HCT116 (cell line): ENCODE measurements at regions not wholly inside any gene's neighbourhood (a gene's known extent, or its start where the extent isn't known, plus 50 kb on each side); places are given as distances from the start of the nearest gene placed in this dataset.

Source experiments
- CTCF ChIP-seq, 3 experiments: fragments of 200-600 bp in 1 of 3; sonication (generic) in 1 of 3; IDR thresholded peaks in 2 of 3; conservative IDR thresholded peaks in 1 of 3; 2 replicates each; pipeline ENCODE4 v1.5.1; 2012 to 2017; ENCODE audit warnings: low read depth in 2 of 3, low read length in 2 of 3, antibody characterized with exemption in 1 of 3, borderline replicate concordance in 1 of 3, control low read depth in 1 of 3, mild to moderate bottlenecking in 1 of 3, mixed read lengths in 1 of 3, mixed run types in 1 of 3, moderate library complexity in 1 of 3; ENCODE audit not compliant: insufficient read depth in 1 of 3
- JUND ChIP-seq: IDR thresholded peaks from 2 replicates; pipeline ENCODE4 v1.6.1; 2012
- REST ChIP-seq: IDR thresholded peaks from 2 replicates; pipeline ENCODE4 v1.6.1; 2012; ENCODE audit warnings: low read depth
- ZBTB33 ChIP-seq: IDR thresholded peaks from 2 replicates; pipeline ENCODE4 v1.6.1; 2011; ENCODE audit warnings: mild to moderate bottlenecking, low read length, moderate library complexity; ENCODE audit not compliant: insufficient replicate concordance; ENCODE audit errors: extremely low read depth

- no peak for TF ChIP-seq ZBTB33
- TF ChIP-seq JUND = no peak
- no peak for TF ChIP-seq REST
- no peak for TF ChIP-seq CTCF (IDR thresholded peaks at IDR 0.05 in 2 of 3, conservative IDR thresholded peaks at IDR 0.05 in 1 of 3; ENCODE audit: borderline replicate concordance in 1 of 3, insufficient read depth in 1 of 3, low read depth in 2 of 3, low read length in 2 of 3)
These were observed 1392.0 kb downstream of the TECRL start for GRCh38 chr4:63017300-63017699.
